ENCODE measurements at regions not wholly inside any gene's neighbourhood (a gene's known extent, or its start where the extent isn't known, plus 50 kb on each side); places are given as distances from the start of the nearest gene placed in this dataset.

DNA sequence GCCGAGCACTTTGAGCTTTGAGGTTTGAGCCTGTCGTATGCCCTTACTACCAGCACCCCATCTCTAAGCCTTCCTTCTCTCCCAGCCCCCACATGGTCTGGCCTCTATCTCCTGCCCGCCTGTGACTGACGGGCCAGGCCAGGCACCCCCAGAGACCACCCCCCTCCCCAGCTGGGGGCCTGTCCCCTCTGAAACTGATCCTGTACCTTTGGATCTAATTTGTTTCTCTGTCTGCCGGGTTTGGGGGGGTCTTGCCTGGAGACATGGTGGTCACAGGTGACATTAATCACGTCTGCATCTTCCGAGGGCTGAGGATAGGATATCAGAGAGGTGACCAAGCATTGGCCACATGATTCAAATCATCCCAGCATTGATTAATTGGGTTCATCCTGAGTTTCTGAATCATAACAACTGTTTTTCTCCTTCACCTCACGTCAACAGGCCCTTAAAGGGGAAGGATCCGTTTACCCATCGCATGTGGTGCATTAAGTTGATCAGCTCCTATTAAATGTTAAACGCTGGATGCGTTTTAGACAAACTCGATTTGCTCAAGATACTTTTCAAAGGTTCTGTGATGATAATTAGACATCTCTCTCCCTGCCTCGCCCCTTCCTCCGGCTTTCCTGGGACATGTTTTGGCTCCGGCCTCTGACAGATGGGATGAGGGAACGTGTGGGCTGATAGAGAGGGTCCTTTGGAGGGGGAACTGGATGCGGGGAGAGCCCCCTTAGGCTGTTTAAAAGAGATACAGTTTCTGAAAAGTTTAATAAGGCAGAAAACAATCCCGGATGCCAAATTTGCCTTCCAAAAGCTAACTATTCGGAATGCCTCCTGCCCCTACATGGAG lies 63.3 kb upstream of the TBX3 start:
- TF ChIP-seq, protein P1, sequence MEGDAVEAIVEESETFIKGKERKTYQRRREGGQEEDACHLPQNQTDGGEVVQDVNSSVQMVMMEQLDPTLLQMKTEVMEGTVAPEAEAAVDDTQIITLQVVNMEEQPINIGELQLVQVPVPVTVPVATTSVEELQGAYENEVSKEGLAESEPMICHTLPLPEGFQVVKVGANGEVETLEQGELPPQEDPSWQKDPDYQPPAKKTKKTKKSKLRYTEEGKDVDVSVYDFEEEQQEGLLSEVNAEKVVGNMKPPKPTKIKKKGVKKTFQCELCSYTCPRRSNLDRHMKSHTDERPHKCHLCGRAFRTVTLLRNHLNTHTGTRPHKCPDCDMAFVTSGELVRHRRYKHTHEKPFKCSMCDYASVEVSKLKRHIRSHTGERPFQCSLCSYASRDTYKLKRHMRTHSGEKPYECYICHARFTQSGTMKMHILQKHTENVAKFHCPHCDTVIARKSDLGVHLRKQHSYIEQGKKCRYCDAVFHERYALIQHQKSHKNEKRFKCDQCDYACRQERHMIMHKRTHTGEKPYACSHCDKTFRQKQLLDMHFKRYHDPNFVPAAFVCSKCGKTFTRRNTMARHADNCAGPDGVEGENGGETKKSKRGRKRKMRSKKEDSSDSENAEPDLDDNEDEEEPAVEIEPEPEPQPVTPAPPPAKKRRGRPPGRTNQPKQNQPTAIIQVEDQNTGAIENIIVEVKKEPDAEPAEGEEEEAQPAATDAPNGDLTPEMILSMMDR (IDR thresholded peaks at IDR 0.05): no peak
- TF ChIP-seq POLR2A (IDR thresholded peaks at IDR 0.05): no peak

DNA sequence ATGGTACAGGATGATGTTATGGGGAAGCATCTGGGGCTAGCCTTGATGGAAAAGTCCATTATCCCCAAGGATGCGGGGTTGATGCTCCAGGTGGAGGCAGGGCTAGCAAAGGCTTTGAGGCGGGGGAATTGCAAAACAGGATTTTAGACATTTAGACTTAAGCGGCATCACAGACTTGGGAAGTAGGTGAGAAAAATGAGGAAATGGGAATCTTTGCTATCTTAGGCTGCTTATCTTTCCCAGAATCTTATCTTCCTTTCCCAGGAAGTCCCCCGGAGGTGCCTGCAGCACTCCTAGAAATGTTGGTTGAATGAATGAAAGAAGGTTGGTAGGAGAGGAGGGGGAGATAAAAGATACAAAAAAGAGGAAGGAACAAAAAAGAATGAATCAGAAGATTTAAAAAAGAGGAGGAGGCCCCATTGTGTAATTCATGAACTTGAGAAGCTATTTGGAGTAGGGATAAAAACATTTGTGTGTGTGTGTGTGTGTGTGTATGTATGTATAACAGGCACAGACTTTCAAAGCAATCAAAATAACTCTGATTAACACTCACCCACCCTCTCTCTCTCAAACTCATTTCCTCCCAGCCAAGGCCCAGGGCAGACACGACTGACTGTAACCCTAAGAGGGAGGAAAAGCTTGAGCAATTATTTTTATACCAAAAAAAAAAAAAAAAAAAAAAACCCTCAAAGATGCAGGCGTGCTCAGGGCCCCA lies 62.5 kb upstream of the TBX3 start:
- H3K4me3 ChIP-seq (ENCODE audit: low read depth, poor library complexity, severe bottlenecking): no peak overlapping the region
- no peak for DNase-seq (ENCODE audit: low spot score in 2 of 2)
- TF ChIP-seq POLR2A (IDR thresholded peaks at IDR 0.05): no peak
- TF ChIP-seq, protein P1 (IDR thresholded peaks at IDR 0.05): no peak
- WGBS, 2 donors: 53 to 73% methylated on average over 6 of the region's 6 CpGs
- intact Hi-C loops (cut with DNase I; ENCODE audit: low total_unique reads): no loop called here

More for the DNA sequence above, 63.3 kb upstream of the TBX3 start:
- no peak overlapping the region for H3K4me3 ChIP-seq (ENCODE audit: low read depth, poor library complexity, severe bottlenecking)
- intact Hi-C loops (cut with DNase I; ENCODE audit: low total_unique reads): no loop called here
- 70 to 72% methylated on average over 20 of the region's 20 CpGs for WGBS, 2 donors
- DNase-seq (ENCODE audit: low spot score in 2 of 2): no peak

DNA sequence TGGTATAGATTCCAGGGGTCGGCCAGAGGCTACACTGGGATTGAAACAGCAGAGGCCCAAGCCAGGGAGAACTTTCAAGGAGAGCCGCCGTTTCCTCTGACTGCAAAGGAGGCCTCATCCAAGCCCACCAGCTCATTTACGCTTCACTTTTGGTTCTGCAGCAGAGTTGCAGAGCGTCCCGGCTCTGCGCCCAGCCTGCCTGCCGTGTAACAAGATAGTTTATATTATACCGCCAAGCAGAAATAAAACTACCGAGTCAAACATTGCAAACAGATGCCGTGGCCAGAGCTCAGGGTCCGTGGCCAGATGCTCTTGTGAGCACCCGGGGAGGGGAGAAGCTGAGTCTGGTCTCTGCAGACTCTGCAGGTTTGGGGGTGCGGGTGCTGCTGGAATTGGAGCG lies 60.7 kb upstream of the TBX3 start:
- no peak for DNase-seq (ENCODE audit: low spot score in 2 of 2)
- TF ChIP-seq POLR2A (IDR thresholded peaks at IDR 0.05): no peak
- TF ChIP-seq, protein P1 (IDR thresholded peaks at IDR 0.05): no peak
- 66 to 74% methylated on average over 15 of the region's 15 CpGs for WGBS, 2 donors
- intact Hi-C loops (cut with DNase I; ENCODE audit: low total_unique reads): no loop called here
- no peak overlapping the region for H3K4me3 ChIP-seq (ENCODE audit: low read depth, poor library complexity, severe bottlenecking)

GRCh38 chr12:114744285-114744684 lies 60.3 kb upstream of the TBX3 start:
- 93 to 96% methylated on average over 6 of the region's 6 CpGs for WGBS, 2 donors
- H3K4me3 ChIP-seq (ENCODE audit: low read depth, poor library complexity, severe bottlenecking): no peak overlapping the region
- no peak for DNase-seq (ENCODE audit: low spot score in 2 of 2)
- TF ChIP-seq, protein P1 (IDR thresholded peaks at IDR 0.05): no peak
- no peak for TF ChIP-seq POLR2A (IDR thresholded peaks at IDR 0.05)
- intact Hi-C loops (cut with DNase I; ENCODE audit: low total_unique reads): no loop called here

DNA sequence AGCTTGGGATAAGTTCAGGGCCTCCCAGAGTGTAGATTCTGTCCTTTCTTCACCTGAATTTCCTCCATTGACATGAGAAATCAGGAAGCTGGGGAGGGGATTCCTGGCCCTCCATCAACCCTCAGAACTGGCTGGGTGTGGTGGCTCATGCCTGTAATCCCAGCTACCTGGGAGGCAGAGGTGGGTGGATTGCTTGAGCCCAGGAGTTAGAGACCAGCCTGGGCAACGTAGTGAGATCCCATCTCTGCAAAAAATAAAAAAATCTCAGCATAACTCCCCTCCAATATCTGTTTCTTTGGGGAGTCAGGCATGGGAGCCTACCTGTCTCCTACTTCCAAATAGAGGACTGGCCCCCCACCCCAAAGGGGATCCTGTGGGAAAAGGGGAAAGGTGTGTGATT lies 59.8 kb upstream of the TBX3 start:
- no peak overlapping the region for H3K4me3 ChIP-seq (ENCODE audit: low read depth, poor library complexity, severe bottlenecking)
- 92 to 100% methylated on average over 1 of the region's 1 CpG for WGBS, 2 donors
- intact Hi-C loops (cut with DNase I; ENCODE audit: low total_unique reads): no loop called here
- no peak for DNase-seq (ENCODE audit: low spot score in 2 of 2)
- TF ChIP-seq POLR2A (IDR thresholded peaks at IDR 0.05): no peak
- TF ChIP-seq, protein P1 (IDR thresholded peaks at IDR 0.05): no peak

All from lower leg skin (tissue), 4 donors.